ENCODE measurements at regions not wholly inside any gene's neighbourhood (a gene's known extent, or its start where the extent isn't known, plus 50 kb on each side); places are given as distances from the start of the nearest gene placed in this dataset.

DNA sequence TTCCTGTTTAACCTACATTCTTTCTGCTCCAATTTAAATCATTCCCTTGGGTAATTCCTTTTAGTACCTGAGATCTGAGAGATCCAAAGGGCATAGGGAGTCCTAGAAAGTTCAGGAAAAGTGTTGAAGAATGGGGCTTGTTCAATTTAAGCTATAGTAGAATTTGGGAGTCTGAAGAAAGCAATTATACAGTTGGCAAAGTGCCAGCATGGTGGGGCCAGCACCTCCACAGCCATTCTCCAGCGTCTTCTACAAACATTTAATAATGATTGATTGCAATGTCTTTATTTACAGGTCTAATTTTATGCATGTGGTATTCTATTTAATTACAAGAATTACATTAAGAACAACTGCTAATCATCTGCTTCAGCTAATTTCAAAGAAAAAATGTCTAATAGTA is 957.7 kb upstream of the GYPC start:
- no peak for TF ChIP-seq STAT1 (IDR thresholded peaks at IDR 0.05; ENCODE audit: unreplicated experiment)
- TF ChIP-seq, protein P1, sequence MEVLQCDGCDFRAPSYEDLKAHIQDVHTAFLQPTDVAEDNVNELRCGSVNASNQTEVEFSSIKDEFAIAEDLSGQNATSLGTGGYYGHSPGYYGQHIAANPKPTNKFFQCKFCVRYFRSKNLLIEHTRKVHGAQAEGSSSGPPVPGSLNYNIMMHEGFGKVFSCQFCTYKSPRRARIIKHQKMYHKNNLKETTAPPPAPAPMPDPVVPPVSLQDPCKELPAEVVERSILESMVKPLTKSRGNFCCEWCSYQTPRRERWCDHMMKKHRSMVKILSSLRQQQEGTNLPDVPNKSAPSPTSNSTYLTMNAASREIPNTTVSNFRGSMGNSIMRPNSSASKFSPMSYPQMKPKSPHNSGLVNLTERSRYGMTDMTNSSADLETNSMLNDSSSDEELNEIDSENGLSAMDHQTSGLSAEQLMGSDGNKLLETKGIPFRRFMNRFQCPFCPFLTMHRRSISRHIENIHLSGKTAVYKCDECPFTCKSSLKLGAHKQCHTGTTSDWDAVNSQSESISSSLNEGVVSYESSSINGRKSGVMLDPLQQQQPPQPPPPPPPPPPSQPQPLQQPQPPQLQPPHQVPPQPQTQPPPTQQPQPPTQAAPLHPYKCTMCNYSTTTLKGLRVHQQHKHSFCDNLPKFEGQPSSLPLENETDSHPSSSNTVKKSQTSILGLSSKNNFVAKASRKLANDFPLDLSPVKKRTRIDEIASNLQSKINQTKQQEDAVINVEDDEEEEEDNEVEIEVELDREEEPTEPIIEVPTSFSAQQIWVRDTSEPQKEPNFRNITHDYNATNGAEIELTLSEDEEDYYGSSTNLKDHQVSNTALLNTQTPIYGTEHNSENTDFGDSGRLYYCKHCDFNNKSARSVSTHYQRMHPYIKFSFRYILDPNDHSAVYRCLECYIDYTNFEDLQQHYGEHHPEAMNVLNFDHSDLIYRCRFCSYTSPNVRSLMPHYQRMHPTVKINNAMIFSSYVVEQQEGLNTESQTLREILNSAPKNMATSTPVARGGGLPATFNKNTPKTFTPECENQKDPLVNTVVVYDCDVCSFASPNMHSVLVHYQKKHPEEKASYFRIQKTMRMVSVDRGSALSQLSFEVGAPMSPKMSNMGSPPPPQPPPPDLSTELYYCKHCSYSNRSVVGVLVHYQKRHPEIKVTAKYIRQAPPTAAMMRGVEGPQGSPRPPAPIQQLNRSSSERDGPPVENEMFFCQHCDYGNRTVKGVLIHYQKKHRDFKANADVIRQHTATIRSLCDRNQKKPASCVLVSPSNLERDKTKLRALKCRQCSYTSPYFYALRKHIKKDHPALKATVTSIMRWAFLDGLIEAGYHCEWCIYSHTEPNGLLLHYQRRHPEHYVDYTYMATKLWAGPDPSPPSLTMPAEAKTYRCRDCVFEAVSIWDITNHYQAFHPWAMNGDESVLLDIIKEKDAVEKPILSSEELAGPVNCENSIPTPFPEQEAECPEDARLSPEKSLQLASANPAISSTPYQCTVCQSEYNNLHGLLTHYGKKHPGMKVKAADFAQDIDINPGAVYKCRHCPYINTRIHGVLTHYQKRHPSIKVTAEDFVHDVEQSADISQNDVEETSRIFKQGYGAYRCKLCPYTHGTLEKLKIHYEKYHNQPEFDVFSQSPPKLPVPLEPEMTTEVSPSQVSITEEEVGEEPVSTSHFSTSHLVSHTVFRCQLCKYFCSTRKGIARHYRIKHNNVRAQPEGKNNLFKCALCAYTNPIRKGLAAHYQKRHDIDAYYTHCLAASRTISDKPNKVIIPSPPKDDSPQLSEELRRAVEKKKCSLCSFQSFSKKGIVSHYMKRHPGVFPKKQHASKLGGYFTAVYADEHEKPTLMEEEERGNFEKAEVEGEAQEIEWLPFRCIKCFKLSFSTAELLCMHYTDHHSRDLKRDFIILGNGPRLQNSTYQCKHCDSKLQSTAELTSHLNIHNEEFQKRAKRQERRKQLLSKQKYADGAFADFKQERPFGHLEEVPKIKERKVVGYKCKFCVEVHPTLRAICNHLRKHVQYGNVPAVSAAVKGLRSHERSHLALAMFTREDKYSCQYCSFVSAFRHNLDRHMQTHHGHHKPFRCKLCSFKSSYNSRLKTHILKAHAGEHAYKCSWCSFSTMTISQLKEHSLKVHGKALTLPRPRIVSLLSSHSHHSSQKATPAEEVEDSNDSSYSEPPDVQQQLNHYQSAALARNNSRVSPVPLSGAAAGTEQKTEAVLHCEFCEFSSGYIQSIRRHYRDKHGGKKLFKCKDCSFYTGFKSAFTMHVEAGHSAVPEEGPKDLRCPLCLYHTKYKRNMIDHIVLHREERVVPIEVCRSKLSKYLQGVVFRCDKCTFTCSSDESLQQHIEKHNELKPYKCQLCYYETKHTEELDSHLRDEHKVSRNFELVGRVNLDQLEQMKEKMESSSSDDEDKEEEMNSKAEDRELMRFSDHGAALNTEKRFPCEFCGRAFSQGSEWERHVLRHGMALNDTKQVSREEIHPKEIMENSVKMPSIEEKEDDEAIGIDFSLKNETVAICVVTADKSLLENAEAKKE (CRISPR knock-in tag; IDR thresholded peaks at IDR 0.05): no peak
- TF ChIP-seq, protein P2, sequence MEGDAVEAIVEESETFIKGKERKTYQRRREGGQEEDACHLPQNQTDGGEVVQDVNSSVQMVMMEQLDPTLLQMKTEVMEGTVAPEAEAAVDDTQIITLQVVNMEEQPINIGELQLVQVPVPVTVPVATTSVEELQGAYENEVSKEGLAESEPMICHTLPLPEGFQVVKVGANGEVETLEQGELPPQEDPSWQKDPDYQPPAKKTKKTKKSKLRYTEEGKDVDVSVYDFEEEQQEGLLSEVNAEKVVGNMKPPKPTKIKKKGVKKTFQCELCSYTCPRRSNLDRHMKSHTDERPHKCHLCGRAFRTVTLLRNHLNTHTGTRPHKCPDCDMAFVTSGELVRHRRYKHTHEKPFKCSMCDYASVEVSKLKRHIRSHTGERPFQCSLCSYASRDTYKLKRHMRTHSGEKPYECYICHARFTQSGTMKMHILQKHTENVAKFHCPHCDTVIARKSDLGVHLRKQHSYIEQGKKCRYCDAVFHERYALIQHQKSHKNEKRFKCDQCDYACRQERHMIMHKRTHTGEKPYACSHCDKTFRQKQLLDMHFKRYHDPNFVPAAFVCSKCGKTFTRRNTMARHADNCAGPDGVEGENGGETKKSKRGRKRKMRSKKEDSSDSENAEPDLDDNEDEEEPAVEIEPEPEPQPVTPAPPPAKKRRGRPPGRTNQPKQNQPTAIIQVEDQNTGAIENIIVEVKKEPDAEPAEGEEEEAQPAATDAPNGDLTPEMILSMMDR (conservative IDR thresholded peaks at IDR 0.05; ENCODE audit: low read depth in 2 of 2): no peak
- no peak for TF ChIP-seq CREB1 (CRISPR knock-in tag; IDR thresholded peaks at IDR 0.05; ENCODE audit: low read depth)
- no peak for TF ChIP-seq ZNF331 (CRISPR knock-in tag; IDR thresholded peaks at IDR 0.05; ENCODE audit: low read depth)
- no peak for TF ChIP-seq NANOG (IDR thresholded peaks at IDR 0.05; ENCODE audit: borderline replicate concordance)
- TF ChIP-seq EZH2 (IDR thresholded peaks at IDR 0.05; ENCODE audit: low read depth, unreplicated experiment): no peak
- TF ChIP-seq ETS1 (IDR thresholded peaks at IDR 0.05): no peak
- TF ChIP-seq, protein P3, sequence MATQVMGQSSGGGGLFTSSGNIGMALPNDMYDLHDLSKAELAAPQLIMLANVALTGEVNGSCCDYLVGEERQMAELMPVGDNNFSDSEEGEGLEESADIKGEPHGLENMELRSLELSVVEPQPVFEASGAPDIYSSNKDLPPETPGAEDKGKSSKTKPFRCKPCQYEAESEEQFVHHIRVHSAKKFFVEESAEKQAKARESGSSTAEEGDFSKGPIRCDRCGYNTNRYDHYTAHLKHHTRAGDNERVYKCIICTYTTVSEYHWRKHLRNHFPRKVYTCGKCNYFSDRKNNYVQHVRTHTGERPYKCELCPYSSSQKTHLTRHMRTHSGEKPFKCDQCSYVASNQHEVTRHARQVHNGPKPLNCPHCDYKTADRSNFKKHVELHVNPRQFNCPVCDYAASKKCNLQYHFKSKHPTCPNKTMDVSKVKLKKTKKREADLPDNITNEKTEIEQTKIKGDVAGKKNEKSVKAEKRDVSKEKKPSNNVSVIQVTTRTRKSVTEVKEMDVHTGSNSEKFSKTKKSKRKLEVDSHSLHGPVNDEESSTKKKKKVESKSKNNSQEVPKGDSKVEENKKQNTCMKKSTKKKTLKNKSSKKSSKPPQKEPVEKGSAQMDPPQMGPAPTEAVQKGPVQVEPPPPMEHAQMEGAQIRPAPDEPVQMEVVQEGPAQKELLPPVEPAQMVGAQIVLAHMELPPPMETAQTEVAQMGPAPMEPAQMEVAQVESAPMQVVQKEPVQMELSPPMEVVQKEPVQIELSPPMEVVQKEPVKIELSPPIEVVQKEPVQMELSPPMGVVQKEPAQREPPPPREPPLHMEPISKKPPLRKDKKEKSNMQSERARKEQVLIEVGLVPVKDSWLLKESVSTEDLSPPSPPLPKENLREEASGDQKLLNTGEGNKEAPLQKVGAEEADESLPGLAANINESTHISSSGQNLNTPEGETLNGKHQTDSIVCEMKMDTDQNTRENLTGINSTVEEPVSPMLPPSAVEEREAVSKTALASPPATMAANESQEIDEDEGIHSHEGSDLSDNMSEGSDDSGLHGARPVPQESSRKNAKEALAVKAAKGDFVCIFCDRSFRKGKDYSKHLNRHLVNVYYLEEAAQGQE (IDR thresholded peaks at IDR 0.05; ENCODE audit: unreplicated experiment): no peak
- no peak for TF ChIP-seq EZH2phosphoT487 (IDR thresholded peaks at IDR 0.05; ENCODE audit: unreplicated experiment)
- no peak for TF ChIP-seq ZNF114 (CRISPR knock-in tag; IDR thresholded peaks at IDR 0.05)
- Mint-ChIP-seq H3K9me3 (no peaks in the 10 kb centered on the region; the same call in 2 of the 3 replicates), H3K36me3 (ENCODE audit: low read depth) (no peaks in the 10 kb centered on the region)

More for the DNA sequence above, 957.7 kb upstream of the GYPC start:
- Mint-ChIP-seq H3K27me3 (ENCODE audit: insufficient read depth, low read depth, poor library complexity) (no peaks in the 10 kb centered on the region), H3K4me1 (no peaks in the 10 kb centered on the region), H3K4me3 (no peak overlapping the region), H3K27ac (no peak overlapping the region)
- Histone ChIP-seq H3K9me2 (ENCODE audit: insufficient read depth) (no peaks in the 10 kb centered on the region), H3K4me2 (no peak overlapping the region), H3F3A (replicated peaks; ENCODE audit: low read depth) (no peaks in the 10 kb centered on the region), H3K4me1 (ENCODE audit: insufficient read depth) (no peaks in the 10 kb centered on the region), H3K79me2 (replicated peaks; ENCODE audit: insufficient read depth) (no peaks in the 10 kb centered on the region), H3K27ac (ENCODE audit: low read depth) (no peak overlapping the region), H4K20me1 (replicated peaks; ENCODE audit: insufficient read depth) (no peaks in the 10 kb centered on the region), H3K4me3 (no peak overlapping the region), H3K27me3 (ENCODE audit: insufficient read depth) (no peaks in the 10 kb centered on the region), H2AFZ (no peak overlapping the region), H3K36me3 (ENCODE audit: insufficient read depth) (no peaks in the 10 kb centered on the region; the same call in 1 of the 2 replicates)
- no peak for ATAC-seq
- no peak for DNase-seq (ENCODE audit: low spot score)
